GM21390 (cell line): ENCODE measurements at regions not wholly inside any gene's neighbourhood (a gene's known extent, or its start where the extent isn't known, plus 50 kb on each side); places are given as distances from the start of the nearest gene placed in this dataset.

Experiments used
- ATAC-seq: cut with Tn5 transposase; IDR thresholded peaks from one replicate; pipeline ENCODE4 v1.9.1; 2021; ENCODE audit not compliant: unreplicated experiment

DNA sequence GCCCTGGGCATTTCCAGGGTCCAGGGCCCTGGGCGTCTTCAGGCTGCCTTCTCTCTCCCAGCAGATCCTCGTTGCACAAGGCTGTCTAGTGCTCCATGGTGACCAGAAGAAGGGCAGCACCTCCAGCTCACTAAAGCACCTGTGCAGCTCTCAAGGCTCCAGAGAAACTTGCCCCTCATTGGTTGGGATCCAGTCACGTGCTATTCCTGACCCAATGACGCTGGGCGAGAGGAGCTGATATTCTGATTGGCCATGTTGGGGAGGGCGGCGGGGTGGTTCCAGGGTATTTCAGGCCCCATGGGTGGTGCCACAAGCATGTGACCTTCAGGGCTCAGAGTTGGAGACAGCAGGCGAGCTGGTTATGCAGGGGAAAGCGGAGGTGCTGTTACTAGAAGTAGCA is 309.1 kb downstream of the TOX3 start:
- no peak for ATAC-seq

DNA sequence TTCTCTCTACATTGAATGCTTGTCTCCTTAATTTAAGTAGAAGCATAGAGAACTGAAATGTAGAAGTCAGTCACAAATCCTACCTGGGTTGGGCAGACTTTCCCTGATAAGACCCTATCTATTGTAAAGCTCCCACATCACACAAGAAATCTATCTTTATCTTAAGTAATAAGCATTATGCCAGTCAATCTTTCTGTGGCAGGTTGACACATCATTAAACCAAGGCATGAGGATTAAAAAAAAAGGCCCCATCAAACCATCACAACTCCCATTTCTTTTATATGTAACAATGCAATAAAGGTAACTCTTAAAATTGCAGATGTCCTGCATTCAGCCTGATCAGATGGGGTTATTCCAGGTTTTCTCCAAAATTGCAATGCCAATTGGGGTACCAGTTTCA is 311.8 kb downstream of the TOX3 start:
- no peak for ATAC-seq

DNA sequence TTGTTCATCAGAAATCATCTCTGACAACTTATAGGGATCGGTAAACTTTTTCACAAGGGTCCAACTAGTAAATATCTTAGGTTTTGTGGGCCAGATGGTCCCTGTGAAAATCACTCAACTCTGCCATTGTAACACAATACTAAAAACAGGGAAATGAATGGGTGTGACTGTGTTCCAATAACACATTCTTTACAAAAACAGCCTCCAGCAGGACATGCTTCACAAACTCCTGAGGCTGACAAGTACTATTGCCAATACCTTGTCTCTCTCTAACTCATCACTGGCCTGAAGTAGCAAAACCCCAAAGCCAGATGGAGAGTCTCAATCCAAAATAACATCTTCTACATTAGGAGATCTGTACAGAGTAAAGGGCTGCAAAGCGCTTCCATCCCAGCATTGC is 312.3 kb downstream of the TOX3 start:
- ATAC-seq, result no peak

DNA sequence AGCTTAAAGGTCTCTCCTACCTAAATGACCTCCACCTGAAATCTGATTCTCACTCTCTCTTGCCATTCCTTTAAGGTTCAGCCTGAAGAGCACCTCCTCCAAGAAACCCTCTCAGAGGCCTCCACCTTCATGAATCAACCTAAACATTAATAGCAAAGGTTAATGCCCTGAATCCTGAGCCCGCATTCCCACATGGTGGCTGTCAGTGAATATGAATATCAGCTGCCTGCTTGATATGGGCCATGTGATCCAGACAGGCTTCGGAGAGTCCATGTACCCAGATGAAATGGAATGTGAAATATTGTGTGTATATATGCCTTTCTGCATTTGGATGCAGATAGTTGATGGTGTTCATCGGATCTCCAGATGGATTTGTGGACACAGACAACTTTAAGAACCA is 317.5 kb downstream of the TOX3 start:
- no peak for ATAC-seq

DNA sequence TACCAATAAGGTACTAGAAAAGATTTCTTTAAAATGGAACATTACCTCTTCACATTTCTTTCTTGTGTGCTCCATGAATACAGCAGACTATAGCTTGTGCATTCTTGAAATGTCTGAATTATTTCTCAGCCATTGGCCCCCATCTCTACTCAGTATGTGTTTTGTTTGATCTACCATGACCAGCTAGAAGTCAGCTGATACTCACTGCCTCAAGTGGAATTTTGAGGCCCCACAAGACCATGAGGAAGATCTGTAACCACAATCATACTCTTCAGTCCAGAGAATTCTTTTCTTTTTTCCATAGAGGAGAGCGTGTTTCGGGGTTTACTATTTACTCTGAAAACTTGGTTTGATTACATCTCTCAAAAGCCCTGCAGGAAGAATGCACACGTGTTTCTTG is 319.1 kb downstream of the TOX3 start:
- ATAC-seq, result no peak

DNA sequence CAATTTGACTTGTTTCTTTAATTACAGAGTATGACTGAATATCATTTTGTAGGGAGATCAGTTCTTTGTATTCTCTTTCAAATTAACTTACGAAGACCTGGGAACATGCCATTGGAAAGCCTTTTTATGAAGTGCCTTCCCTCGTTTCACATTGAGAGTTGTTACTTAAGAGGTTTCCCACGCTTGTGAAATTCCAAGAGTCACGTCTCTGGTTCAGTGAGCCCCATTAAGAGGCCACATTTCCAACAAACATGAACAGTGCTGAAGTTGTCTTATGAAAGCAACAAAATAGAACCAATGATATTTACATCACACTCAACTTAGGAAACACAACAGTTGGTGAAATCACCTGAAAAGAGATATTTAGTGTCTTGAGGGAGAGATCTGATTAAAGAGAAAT is 334.1 kb downstream of the TOX3 start:
- ATAC-seq, result no peak

DNA sequence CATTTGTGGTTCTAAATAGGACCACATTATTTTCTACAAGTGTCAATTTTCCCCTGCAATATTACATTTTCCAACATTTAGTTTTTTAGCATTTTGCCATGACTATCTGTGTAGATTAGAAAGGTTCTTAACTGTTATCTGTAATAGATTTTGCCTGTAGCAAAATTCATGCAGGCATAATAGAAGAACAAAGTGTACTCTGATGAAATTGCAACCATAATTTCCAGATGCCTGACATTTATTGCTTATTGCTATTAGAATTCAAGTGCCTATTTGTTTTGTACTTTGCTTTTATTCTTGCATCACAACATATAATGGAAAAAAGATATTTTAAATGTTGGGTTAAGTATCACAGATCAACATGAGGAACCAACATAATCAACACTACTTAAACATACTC is 337.7 kb downstream of the TOX3 start:
- ATAC-seq, result no peak

DNA sequence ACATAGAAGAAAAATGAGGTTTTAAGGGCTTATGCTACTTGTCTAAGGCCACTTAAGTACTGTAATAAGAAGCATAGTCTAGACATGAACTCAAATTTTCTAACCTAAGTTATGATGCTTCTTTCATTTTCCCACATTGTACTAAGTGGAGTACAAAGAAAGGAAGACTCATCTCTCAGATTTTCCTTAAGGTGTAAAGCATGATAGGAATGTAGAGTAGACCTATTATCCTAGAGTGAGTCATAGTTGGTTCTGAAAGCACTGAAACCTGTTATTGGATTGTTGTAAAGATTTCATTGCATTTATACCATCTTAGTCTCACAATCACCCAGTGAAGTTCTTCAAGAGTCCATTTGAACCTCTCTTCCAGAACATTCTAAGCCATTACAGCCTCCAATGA is 343.8 kb downstream of the TOX3 start:
- ATAC-seq, result no peak

DNA sequence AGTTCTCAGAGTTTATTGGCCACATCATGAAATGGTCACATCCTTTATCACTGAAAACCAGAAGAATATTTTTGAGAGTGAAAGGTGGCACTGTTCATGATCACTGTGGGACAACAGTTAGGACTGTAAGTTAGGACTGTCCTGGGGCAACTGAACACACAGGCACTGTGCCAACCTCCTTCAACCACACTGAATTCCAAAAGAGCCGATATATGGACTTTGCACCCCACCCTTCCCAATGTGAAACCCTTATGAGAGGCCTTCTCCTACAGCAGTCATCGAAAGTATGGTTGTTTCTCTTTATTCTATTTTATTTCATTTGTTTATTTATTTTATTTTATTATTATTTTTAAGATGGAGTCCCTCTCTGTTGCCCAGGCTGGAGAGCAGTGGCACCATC is 353.5 kb downstream of the TOX3 start:
- ATAC-seq, result no peak

DNA sequence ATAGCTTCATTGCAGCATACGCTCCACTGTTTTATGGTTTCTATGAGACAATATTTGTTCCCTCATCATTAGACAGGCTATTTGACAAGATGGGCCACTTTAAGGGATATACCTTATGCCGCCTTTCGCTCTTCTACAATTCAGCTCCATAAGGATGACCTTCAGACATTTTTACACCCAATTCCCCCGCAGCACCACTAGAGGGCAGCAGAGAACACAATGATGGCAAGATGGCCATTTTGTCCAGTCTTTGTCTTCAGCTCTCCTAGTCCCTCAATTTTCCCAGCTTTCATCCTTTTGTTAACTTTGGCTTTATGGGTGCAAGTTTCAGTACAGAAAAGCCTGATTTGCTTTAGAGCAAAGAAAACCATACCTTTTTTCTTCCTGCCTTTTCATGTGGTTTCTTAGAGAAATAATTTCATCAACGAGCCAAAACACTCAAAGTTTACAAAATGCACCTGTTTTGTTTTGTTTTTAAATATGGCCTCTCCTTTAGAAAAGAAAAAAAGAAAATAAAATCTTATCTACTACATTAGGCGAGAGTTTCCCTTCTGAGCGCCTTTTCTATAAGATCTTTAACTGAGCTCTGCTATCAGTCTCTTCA is 355.3 kb downstream of the TOX3 start:
- peak; percentile 67 for ATAC-seq

DNA sequence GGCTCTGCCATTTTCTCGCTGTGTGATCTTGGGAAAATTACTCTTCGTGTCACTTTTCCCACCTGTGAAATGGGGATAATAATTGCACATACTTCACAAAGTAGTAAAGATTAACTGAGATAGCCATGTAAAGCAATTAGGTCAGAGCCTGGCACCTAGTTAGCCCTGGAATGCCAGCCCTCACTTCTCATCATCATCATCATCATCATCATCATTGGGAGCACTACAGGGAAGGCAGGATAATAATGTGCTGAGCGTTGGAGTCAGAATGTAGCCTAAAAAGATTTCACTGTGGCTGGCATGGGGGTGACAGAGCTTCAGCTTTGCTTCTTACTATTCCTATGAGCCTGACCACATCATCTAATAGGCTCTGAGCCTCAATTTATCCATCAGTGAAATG is 362.6 kb downstream of the TOX3 start:
- no peak for ATAC-seq

DNA sequence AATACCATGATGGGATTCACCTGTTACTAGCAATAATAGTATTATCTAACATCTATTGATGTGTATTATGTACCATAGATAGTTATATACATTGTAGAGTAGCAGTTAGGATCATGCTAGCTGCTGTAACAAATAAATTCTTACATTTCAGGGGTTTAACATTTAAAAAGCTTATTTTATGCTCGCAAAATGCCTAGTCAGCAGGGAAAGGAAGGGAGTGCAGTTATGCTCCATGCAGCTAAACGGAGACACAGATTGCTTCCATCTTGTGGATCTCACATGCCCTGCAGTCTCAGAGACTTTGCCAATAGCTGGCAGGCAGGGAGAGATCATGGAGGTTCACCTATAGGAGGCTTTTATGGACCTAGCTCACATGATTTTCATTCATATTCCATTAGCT is 364.1 kb downstream of the TOX3 start:
- ATAC-seq, result no peak

DNA sequence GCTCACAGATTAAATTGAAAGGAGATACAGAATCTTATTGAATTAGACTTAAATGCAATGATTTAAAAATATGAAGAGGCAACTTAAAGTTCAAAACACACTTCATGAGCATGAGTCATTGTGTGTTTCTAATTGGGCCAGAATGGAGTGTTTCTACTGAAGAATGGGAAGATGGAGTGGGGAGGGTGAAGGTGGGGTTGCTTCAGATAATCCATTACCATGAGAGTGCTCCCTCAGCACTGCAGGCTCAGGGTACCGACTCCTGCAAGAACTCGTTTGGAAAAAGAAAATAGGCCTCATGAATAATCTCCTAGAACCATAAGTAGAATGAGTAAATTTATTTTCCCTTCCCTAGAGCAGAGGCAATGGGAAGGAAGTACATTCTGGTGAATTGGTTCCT is 372.8 kb downstream of the TOX3 start:
- no peak for ATAC-seq

DNA sequence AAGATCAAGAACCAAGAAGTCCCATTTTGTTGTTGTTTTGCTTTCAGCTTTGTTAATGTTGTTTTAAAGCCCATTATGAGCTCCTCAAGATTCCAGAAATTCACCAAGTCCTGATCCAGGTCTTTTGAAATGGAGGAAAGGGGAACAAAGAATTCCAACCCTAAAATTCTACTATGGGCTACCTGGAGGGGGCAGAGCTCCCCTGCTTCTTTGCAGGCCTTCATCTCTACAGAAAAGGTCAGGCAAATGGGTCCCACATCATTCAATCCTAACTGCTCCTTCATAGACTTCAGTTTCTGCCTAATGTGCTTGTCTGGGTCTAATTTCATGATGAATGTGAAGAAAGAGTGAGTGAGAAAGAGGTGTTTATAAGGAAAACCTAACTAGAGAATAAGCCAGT is 375.5 kb downstream of the TOX3 start:
- ATAC-seq, result no peak

DNA sequence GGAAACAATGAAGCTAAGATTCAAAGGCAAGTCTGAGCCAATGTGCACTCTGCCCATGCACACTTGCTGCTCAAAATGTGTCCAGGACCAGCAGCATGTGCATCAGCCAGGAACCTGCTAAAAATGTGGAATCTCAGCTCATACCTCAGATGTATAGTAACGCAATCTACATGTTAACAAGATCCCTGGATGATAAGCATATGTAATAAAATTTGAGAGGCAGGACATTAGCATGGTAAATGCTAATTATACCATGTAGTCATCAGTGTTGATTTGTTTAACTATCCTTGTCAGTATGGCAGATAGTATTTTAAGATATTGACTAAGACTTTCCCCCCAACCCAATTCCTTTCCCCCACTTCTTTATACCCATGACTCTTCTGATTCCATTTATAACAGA is 379.6 kb downstream of the TOX3 start:
- no peak for ATAC-seq

DNA sequence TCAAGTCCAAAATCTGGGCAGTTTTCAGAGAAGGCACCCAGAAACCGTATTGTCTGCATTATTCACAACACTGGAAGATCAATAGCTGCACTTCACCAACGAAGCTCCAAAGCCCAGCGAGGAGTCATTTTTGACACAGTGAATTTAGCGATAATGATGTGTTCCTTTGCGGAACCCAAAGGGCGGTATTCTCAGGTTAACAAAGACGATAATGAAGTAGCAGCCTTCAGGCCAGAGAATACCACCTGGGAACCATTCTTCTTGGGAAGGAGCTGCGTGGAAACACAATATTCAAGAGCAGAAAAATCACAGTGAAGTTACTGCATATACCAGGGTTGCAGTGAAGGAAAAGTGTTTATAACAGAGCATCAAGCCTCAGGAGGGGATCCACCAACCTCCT is 381.0 kb downstream of the TOX3 start:
- ATAC-seq, result no peak

DNA sequence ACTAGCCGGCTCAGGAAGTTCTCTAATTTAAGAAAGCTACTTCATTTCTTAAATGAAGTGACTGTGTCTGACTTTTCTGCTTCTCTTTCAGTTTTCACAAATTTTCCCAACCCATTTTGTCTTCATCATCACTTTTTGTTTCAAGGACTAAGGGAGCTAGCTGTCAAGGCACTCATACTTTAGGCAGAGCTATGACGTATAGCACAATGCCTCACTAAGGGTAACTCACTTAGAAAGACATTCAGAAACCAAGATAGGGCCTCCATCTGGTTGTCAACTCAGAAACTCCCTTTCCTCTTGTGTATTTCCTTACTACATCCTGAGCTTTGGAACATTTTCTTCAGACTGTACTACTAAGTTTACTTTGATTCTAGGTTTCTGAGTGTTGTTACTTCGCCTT is 397.9 kb downstream of the TOX3 start:
- ATAC-seq, result no peak

DNA sequence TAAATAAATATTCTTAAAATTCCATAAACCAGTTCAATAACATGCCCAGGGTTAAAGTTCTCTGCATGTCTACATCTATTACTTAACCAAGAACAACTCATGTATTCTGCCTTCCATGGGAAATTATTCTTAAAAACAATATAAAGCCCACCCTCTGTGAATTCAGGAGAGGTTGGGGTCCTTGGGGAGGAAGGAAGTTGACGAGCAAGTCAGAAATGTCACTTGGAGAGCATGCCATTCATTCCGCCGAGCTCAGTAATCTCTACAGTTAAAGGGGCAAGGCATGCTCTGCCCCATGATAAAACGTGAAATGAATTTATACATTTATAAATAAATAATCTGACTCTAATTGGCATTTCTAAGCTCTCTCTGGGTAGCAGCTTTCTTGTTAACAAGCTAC is 405.1 kb downstream of the TOX3 start:
- ATAC-seq, result no peak

DNA sequence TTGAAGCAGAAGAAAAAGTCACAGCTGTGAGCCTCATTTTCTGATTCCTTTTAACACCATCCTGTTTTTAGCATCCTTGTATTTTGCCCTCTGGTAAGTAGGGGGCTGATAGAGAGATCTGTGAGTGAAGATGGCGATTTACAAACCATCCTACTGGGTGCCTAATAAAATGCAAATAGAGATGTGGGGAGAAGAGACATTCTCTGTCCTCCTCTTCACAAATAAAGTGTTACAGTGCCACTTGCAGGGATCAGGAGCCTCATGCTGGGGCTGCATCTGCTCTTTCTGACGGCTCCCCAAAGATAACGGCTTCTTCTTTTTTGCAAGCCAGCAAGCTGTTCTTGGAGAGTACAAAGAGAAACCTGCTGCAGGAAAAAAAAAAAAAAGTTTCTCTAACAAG is 418.6 kb downstream of the TOX3 start:
- ATAC-seq, result no peak

DNA sequence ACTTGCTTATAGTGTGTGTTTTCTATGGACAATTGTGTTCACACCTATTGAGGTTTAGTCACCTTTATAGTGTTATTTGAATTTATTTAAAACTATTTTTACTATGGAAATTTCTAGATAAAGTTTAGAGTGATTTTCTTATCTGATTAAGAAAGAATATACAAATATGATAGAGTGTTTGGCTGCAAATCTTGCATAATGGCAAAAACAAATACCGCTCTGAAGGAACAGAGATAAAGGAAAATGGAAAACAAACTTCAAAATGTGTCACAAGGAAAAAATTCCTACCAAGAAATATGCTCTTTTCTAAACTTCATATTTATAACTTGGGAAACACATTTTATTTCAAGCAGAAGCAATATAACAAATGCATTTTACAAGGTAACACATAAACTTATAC is 423.1 kb downstream of the TOX3 start:
- ATAC-seq, result no peak

DNA sequence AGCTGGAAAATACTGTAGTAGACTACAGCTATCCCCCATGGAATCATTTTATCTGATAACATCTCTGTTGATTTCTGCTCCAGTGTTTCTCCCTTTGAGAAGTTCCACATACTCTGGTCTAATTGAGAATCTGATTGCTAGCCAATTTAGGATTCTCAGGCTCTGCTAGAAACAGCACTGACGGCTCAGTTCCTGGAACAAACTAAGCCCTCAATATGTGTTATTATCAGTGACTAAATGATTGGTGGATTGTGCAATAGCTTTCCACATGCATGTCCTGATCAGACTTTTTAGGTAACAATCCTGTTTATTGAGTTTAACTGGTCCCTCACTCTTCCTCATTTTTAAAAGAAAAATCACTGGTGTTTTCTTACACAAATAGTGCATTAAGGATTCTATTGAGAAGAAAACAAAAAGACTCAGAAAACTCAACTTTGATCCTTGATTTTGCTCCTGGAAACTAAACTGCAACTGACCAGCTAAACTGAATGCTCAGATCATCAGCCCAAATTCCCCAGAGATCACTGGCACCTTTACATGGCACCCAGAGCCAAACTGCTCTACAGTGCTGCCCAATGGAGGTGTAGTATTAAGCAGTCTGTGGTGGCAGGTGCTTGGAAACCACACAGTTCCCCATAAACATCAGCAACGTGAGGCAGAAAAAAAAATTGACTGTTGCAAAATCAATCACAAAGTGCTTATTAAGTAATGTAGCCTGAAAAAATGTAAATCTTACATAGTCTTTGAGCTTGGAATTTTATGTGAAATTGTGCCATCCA is 423.7 kb downstream of the TOX3 start:
- ATAC-seq, result no peak

DNA sequence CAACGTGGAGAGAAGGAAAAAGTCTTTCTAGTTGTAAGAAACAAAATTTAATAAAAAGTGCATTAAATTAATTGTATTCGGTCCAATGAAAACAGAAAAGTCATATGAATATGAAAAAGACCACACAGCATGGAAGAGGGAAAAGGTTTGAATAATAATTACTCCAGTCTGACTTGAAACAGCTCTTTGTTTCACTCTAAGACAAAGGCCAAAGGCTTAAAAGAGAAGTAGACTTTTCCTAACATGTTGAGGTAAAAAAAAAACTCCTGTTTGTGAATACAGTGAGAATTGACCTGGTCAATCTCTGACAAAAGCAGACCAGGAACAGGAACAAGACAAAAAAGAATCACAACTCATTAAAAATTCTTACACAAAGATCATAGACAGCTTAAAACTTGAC is 429.8 kb downstream of the TOX3 start:
- ATAC-seq, result no peak

DNA sequence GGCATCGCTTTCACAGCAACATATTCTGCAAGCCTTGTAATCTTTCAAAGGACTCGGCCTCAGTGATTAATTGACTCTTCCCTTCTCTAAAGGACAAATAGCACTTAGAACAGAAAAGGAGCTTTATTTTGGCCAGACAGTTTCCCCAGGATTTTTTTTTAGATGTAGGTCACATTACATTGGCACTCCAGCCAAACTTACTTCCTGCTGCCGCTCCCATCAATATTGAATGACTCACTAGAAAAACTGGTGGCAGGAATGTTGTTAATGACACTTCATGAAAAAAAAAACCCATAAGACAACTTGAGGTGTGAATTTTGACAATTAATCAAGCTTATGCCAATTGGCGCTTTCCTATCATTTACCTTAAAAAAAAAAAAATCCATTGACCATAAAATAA is 432.6 kb downstream of the TOX3 start:
- ATAC-seq, result no peak
